Activated CD8-positive, alpha-beta memory T cell treated with anti-CD3 and anti-CD28 coated beads, Interleukin-2, amount 10 ng/mL, durations not matched to agents 7 days and 5 days (primary cell): ENCODE measurements at regions not wholly inside any gene's neighbourhood (a gene's known extent, or its start where the extent isn't known, plus 50 kb on each side); places are given as distances from the start of the nearest gene placed in this dataset.

Experiments
- ATAC-seq: fragments of 150-1000 bp; cut with Tn5 transposase; one replicate; pipeline ENCODE4 v1.10.0; 2021; ENCODE audit warnings: moderate library complexity
- CTCF ChIA-PET: fragments of 350-600 bp; sonication (Branson Sonifier 250); formaldehyde crosslinking; loops from one replicate; lab custom pipeline; 2021; ENCODE audit warnings: antibody characterized with exemption; lab: Charles Lee
- DNase-seq: peaks from one replicate; pipeline ENCODE4 v3.0.0-alpha.2; 2020
- H3K27ac Mint-ChIP-seq: one replicate; pipeline ENCODE4 v1.8.0; 2021; ENCODE audit warnings: mild to moderate bottlenecking, mixed read lengths
- H3K27me3 Mint-ChIP-seq: one replicate; pipeline ENCODE4 v1.8.0; 2021; ENCODE audit warnings: mixed read lengths
- H3K36me3 Mint-ChIP-seq: one replicate; pipeline ENCODE4 v1.8.0; 2021; ENCODE audit warnings: mild to moderate bottlenecking, mixed read lengths
- H3K4me1 Mint-ChIP-seq: one replicate; pipeline ENCODE4 v1.8.0; 2021; ENCODE audit warnings: mixed read lengths
- H3K4me3 Mint-ChIP-seq: one replicate; pipeline ENCODE4 v1.8.0; 2021; ENCODE audit warnings: mild to moderate bottlenecking, moderate library complexity, mixed read lengths
- H3K9me3 Mint-ChIP-seq: one replicate; pipeline ENCODE4 v1.8.0; 2022; ENCODE audit warnings: low read depth, mixed read lengths

DNA sequence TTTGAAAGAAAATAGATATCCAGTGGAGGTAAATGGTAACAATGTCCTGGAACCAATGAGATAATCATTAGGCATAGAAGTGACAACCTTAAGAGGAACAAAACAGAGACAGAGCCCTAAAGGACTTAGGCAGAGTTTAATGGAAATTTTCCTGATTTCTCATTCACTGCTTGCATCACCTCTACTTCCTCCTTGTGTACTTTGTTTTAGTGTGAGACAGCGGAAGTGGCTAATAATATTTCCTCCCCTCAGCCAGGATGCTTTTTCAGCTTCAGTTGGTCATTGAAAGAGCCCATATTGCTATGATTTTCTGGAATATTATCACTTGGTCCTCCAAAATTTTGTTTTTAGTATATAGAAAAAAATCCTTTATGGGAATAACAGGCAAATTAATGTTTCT, 153.4 kb upstream of the MPDZ start:
- Mint-ChIP-seq H3K36me3 (no peaks in the 10 kb centered on the region), H3K9me3 (no peaks in the 10 kb centered on the region), H3K4me3 (no peak overlapping the region), H3K27me3 (no peaks in the 10 kb centered on the region), H3K27ac (no peak overlapping the region), H3K4me1 (no peaks in the 10 kb centered on the region)
- ATAC-seq (no peak), DNase-seq (no peak)
- CTCF ChIA-PET = no interaction called here

DNA sequence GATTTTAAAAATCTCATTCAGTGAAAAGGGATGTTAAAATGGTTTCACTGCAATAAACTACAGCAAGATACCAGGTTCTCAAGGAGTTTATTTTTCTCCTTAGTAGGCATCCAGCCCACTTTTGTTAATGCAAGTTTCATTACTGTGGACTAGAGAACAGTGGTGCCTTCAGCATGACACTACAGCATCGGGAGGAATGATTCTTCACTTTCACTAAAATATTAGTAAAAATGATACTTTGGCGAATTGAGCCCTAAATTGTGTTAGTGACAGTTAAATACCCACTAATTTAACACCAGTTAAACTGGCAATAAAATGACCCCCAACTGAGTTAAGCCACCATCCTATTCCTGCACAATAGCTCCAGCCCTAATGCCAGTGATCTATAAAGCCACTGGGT, 152.2 kb upstream of the MPDZ start:
- CTCF ChIA-PET = no interaction called here
- no peak for DNase-seq
- Mint-ChIP-seq H3K27me3 (no peaks in the 10 kb centered on the region), H3K4me1 (no peaks in the 10 kb centered on the region), H3K36me3 (no peaks in the 10 kb centered on the region), H3K4me3 (no peak overlapping the region), H3K27ac (no peak overlapping the region), H3K9me3 (no peaks in the 10 kb centered on the region)
- no peak for ATAC-seq

DNA sequence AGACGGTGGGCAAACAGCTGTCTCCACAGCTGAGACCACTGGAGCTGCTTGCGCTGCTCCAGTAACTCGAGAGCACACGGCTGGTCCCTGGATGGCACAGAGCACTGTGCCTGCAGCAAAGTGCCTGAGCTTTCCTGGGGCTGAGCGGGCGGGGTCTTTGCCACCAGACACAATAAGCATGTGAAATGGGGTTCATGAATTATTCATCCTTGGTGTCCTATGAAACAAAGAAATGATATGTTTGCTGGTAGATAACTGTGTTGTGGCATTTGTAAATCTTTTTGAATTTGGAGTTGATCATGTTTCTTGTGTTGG, 151.7 kb upstream of the MPDZ start:
- no peaks in the 10 kb centered on the region for H3K27me3 Mint-ChIP-seq
- DNase-seq (no peak), ATAC-seq (no peak)
- CTCF ChIA-PET = no interaction called here
- H3K4me3 Mint-ChIP-seq = no peak overlapping the region
- no peaks in the 10 kb centered on the region for H3K9me3 Mint-ChIP-seq
- no peaks in the 10 kb centered on the region for H3K4me1 Mint-ChIP-seq
- no peaks in the 10 kb centered on the region for H3K36me3 Mint-ChIP-seq
- no peak overlapping the region for H3K27ac Mint-ChIP-seq

DNA sequence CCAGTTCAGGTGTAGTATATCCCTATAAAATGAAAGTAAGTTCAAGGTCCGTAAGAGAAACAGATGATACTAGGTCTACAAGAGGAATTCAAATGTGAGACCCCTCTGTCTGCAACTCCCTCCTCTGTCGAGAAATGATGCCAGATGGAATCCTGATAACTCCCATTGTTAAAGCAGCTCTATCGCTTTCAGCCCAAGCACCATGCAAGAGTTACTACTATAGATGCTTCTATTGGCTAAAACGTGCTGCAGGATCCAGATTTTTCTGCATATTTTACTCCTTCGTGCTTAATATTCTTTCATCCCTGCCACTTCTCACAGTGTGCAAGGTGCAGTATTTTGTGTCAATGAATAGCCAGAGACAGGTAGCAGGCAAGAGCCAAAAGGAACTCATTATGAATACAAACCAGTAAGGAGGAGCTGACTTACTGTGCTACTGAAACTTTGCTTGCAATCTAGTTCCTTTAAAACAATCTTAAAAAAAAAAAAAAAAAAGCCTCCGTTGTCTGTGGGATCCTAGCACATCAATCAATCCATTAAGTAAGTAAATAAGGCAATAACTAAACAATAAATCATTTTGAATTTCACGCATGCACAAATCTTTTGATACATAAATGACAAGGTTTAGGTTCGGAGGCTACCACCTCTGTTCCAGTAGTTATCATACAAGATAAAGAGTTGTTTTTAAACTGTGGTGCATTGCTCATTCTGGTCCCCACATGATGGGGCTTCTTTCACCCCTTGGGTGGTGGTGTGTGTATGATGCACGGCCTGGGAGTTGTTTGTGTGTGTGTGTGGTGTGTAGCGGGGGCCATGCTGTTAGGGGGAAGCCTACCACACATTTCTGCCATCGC, 151.1 kb upstream of the MPDZ start:
- DNase-seq (no peak), ATAC-seq (no peak)
- Mint-ChIP-seq H3K9me3 (no peaks in the 10 kb centered on the region), H3K27me3 (no peaks in the 10 kb centered on the region), H3K4me3 (no peak overlapping the region), H3K36me3 (no peaks in the 10 kb centered on the region), H3K4me1 (no peaks in the 10 kb centered on the region), H3K27ac (no peak overlapping the region)
- CTCF ChIA-PET = no interaction called here

DNA sequence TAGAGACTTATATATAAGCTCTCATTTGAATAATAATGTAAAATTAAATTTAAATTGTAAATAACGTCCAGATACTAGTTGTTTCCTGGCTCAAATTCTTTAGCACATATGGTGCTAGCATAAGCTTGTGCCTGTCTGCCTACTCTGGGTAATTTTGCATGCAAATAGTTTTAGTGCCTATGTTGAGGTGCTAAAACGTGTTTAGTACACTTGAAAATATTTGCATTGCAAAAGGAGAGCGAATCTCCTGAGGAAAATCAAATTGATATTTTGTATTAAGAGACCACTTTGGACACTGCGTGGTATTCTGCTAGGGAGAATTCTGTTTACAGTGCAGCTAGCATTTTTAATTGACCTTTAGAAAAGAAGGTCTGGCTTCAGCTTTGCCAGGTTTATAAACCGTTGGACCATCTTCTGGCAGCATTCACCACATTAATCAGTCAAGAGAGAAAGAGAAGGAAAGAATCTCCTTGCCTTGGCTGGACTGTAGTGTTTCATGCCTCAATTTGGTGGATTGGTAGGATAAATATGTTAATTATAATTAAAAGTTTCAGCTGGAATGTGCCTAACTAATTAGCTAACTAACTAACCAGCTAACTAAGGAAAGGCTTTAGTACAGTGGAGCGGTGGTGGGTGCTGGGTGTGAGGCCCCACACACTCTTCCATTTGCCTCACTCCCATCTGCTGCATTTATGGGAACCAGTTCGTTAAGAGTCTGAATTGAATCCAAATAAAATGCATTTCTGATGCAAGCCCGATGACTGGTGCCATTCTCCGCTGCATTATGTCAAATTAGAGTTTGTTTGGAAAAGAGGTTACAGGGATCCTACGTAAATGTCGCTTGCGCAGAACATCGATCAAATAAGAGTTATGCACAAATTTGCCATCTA, 150.1 kb upstream of the MPDZ start:
- Mint-ChIP-seq H3K27me3 (no peaks in the 10 kb centered on the region), H3K36me3 (no peaks in the 10 kb centered on the region), H3K9me3 (no peaks in the 10 kb centered on the region), H3K4me3 (no peak overlapping the region), H3K4me1 (no peaks in the 10 kb centered on the region), H3K27ac (no peak overlapping the region)
- DNase-seq (no peak), ATAC-seq (no peak)
- CTCF ChIA-PET = interaction anchor here (2.6 kb wide), 1 partner anchor 923 kb away, joined by 24 read pairs; no protein-coding TSS in a partner anchor

DNA sequence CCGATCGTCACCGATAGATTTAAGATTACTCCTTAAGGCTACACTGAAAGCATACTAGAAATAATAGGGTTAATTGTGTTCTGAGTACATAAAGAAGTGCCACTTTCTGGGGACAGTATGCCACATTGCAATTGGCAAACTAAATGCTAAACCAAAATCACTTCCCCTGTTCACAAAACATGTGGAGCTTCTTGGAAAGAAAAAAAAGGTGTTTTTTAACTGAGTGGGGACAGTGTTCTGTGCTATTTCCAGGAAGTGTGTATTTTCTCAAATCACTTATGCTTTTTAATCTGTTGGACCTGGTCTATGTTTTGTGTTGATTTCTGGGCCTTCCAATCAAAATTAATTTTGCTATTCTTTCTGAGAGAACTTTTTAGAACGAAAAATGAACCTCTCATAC, 149.3 kb upstream of the MPDZ start:
- no peak for ATAC-seq
- CTCF ChIA-PET = interaction anchor here (2.6 kb wide), 1 partner anchor 924 kb away, joined by 24 read pairs; no protein-coding TSS in a partner anchor
- Mint-ChIP-seq H3K36me3 (no peaks in the 10 kb centered on the region), H3K27ac (no peak overlapping the region), H3K27me3 (no peaks in the 10 kb centered on the region), H3K4me3 (no peak overlapping the region), H3K9me3 (no peaks in the 10 kb centered on the region), H3K4me1 (no peaks in the 10 kb centered on the region)
- no peak for DNase-seq

DNA sequence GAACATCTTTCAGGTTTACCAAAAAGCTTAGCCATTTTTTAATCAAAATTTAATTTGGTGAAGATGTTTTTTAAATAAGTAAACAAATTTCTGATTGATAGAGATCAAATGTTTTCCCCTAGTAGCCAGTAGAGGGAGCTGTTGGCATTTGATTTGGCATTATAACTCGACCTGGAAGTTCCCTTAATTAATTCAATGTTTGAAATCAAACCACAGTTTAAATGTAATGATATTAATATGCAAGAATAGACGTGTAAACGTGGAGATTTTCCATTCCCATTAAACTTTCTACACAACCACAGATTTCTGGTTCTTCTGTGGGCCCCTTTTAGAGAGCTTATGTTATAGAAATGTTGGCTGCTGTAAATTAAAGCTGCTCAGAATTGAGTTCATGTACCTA, 148.1 kb upstream of the MPDZ start:
- H3K9me3 Mint-ChIP-seq = no peaks in the 10 kb centered on the region
- CTCF ChIA-PET = interaction anchor here (1.1 to 2.6 kb wide), 2 partner anchors 13 to 925 kb away, joined by 3 to 24 read pairs; no protein-coding TSS in a partner anchor
- no peaks in the 10 kb centered on the region for H3K36me3 Mint-ChIP-seq
- no peak overlapping the region for H3K27ac Mint-ChIP-seq
- no peak for ATAC-seq
- DNase-seq = no peak
- H3K4me3 Mint-ChIP-seq = no peak overlapping the region
- H3K27me3 Mint-ChIP-seq = no peaks in the 10 kb centered on the region
- H3K4me1 Mint-ChIP-seq = no peaks in the 10 kb centered on the region

DNA sequence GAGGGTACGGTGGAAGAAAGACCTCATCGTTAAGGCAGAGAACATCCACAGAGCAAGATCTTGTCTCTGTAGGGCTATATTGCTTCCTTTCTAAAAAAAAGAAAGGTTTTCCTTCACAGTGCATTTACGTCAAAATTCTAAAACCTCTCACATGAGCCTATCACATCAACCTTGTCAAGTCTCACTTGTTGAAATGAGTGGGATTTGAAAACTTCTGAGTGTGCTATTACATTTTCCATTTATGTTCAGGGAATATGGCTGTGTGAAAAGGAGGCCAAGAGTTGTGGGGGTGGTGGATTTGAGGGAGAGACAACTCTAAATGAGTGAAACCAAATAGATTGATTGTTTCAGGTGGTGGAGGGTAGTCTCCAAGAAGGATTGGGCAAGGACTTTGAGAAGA, 147.1 kb upstream of the MPDZ start:
- H3K4me3 Mint-ChIP-seq = no peak overlapping the region
- H3K27ac Mint-ChIP-seq = no peak overlapping the region
- CTCF ChIA-PET = interaction anchor here (0.6 kb wide), 1 partner anchor 844 kb away, joined by 3 read pairs; no protein-coding TSS in a partner anchor
- no peaks in the 10 kb centered on the region for H3K9me3 Mint-ChIP-seq
- ATAC-seq (no peak), DNase-seq (no peak)
- no peaks in the 10 kb centered on the region for H3K4me1 Mint-ChIP-seq
- H3K36me3 Mint-ChIP-seq = no peaks in the 10 kb centered on the region
- H3K27me3 Mint-ChIP-seq = no peaks in the 10 kb centered on the region

DNA sequence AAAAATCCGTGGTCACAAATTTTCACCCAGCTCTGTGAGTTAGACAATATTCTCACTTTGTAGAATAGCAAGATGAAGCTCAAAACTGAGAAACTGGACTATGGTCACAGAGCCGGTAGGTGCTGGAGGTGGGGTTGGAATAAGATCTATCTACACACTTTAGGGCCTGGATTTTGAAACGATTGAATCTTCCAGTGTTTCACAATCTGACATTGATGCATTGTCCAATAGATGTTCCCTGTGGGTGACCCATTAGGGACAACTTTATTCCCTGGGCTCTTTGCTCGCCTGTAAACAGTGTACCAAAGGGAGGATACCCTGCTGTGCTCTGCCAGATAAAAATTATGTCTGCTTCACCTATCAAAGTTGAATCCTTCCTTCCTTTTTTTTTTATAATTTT, 145.4 kb upstream of the MPDZ start:
- CTCF ChIA-PET = no interaction called here
- Mint-ChIP-seq H3K27ac (no peak overlapping the region), H3K4me3 (no peak overlapping the region), H3K27me3 (no peaks in the 10 kb centered on the region), H3K4me1 (no peaks in the 10 kb centered on the region), H3K36me3 (no peaks in the 10 kb centered on the region), H3K9me3 (no peaks in the 10 kb centered on the region)
- ATAC-seq (no peak), DNase-seq (no peak)

DNA sequence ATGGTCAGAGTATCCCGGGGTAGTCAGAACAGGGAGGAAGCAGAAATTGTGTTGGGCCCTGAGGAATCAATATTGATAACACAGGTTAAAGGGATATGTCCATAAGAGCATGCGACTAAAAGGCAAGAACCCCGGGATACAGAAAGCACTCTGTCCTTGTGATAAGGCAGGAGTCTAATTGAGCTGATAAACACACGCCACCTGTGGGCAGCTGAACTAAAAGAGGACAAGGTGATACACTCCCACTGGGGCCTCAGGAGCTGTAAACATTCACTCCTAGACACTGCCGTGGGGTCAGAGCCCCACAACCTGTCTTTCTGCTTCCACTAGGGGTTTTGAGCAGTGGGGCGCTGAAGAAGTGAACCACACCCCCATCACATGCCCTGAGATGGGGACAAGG, 144.7 kb upstream of the MPDZ start:
- Mint-ChIP-seq H3K4me1 (no peaks in the 10 kb centered on the region), H3K36me3 (no peaks in the 10 kb centered on the region), H3K27ac (no peak overlapping the region), H3K27me3 (no peaks in the 10 kb centered on the region), H3K9me3 (no peaks in the 10 kb centered on the region), H3K4me3 (no peak overlapping the region)
- CTCF ChIA-PET = no interaction called here
- DNase-seq = no peak
- ATAC-seq = no peak

DNA sequence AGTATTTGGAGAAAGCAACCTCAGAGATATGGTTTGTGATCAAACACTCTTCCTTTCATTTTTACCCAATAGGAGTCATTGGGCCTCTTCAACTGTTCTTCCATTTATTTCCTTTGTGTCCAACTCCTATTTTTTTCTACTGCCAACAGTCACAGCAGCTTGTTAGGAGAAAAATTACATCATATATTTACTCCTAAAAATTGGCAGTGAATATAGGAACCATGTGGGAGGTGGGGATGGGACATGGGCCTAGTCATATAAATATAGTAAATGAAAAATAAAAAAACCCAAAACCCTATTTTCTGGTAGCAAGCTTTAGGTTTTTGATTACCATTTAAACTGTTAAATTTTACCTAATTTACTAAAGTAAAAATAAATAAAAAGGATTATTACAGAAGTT, 134.9 kb upstream of the MPDZ start:
- no peak overlapping the region for H3K4me3 Mint-ChIP-seq
- DNase-seq = no peak
- H3K4me1 Mint-ChIP-seq = no peaks in the 10 kb centered on the region
- no peaks in the 10 kb centered on the region for H3K9me3 Mint-ChIP-seq
- CTCF ChIA-PET = no interaction called here
- no peaks in the 10 kb centered on the region for H3K27me3 Mint-ChIP-seq
- no peaks in the 10 kb centered on the region for H3K36me3 Mint-ChIP-seq
- ATAC-seq = no peak
- no peak overlapping the region for H3K27ac Mint-ChIP-seq

DNA sequence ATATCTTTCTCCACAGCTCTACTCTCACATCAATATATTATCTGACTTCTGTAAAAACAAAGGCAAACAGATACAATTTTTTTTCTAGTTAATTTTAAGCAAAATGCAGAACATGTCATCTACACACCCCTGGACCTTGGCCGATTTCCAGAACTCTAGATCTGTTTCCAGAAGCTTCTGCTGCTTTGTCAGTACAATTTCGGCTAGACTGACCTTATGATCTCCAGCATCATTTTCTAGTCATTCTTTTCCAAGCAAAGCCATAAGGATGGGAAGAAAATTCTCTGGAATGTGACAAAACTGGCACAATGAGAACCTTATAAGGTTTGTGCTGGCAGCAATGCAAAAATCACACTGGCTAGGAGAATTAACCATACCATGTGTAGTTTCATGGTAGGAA, 132.8 kb upstream of the MPDZ start:
- CTCF ChIA-PET = no interaction called here
- Mint-ChIP-seq H3K27me3 (no peaks in the 10 kb centered on the region), H3K9me3 (no peaks in the 10 kb centered on the region), H3K27ac (no peak overlapping the region), H3K36me3 (no peaks in the 10 kb centered on the region), H3K4me3 (no peak overlapping the region), H3K4me1 (no peaks in the 10 kb centered on the region)
- DNase-seq (no peak), ATAC-seq (no peak)

DNA sequence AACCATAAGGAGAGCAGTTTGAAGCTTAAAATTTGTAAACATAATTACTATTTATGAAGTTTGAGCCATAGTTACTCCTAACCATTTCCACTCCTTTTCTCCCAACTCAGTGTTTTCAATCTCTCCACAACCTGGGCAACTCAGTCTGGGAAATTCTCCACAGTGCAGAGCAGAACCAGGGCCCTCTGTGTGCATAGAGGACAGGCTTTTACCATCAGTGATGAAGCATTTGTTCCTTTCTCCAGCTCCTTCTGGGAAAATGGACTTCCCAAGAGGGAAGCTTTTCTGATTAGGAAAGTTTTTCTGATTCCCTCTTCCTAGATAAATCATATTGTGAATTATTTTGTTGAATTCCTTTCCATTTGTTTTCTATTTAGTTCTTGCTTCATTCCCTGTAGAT, 132.3 kb upstream of the MPDZ start:
- Mint-ChIP-seq H3K27me3 (no peaks in the 10 kb centered on the region), H3K4me3 (no peak overlapping the region), H3K36me3 (no peaks in the 10 kb centered on the region), H3K9me3 (no peaks in the 10 kb centered on the region), H3K4me1 (no peaks in the 10 kb centered on the region), H3K27ac (no peak overlapping the region)
- DNase-seq = no peak
- CTCF ChIA-PET = no interaction called here
- ATAC-seq = no peak

DNA sequence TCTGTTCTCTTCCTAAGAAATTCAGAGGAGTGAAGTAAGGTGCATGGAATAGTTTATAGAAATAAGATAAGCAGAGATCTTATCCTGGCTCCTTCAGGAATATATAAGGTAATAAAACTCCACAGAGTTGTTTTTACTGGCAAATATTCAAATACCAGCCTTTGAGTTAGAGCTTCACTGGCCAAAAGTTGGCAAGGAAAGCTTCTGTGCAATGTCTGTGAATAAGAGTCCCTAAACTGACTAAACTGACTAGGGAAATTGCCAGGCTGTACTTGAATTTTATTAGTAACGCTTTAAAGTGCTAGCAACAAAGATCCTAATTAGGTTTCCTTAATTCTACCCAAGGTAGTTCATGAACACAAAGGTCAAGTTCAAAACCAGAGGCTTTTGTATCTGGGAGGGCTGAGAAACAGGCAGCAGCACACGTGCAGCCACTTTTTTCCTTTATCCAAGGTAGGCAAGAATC, 131.1 kb upstream of the MPDZ start:
- Mint-ChIP-seq H3K9me3 (no peaks in the 10 kb centered on the region), H3K36me3 (no peaks in the 10 kb centered on the region), H3K4me1 (no peaks in the 10 kb centered on the region), H3K27ac (no peak overlapping the region), H3K4me3 (no peak overlapping the region), H3K27me3 (no peaks in the 10 kb centered on the region)
- CTCF ChIA-PET = no interaction called here
- no peak for ATAC-seq
- DNase-seq = no peak
